Ishikawa (cell line): ENCODE measurements at regions not wholly inside any gene's neighbourhood (a gene's known extent, or its start where the extent isn't known, plus 50 kb on each side); places are given as distances from the start of the nearest gene placed in this dataset.

Experiments
- CEBPB ChIP-seq: IDR thresholded peaks from 2 replicates; pipeline ENCODE4 v1.6.1; 2012
- CREB1 ChIP-seq: IDR thresholded peaks from 2 replicates; pipeline ENCODE4 v1.6.1; 2012; ENCODE audit warnings: low read depth
- EGR1 ChIP-seq: IDR thresholded peaks from 2 replicates; pipeline ENCODE4 v1.6.1; 2012
- EP300 ChIP-seq: IDR thresholded peaks from 2 replicates; pipeline ENCODE4 v1.6.1; 2012; ENCODE audit warnings: borderline replicate concordance
- FOXM1 ChIP-seq: IDR thresholded peaks from 2 replicates; pipeline ENCODE4 v1.6.1; 2012; ENCODE audit warnings: low read depth, borderline replicate concordance
- MAX ChIP-seq: IDR thresholded peaks from 2 replicates; pipeline ENCODE4 v1.6.1; 2012
- NFIC ChIP-seq: IDR thresholded peaks from 2 replicates; pipeline ENCODE4 v1.6.1; 2012
- RAD21 ChIP-seq: IDR thresholded peaks from 2 replicates; pipeline ENCODE4 v1.6.1; 2012; ENCODE audit warnings: low read depth
- TAF1 ChIP-seq: IDR thresholded peaks from 2 replicates; pipeline ENCODE4 v1.6.1; 2012; ENCODE audit warnings: low read depth, mild to moderate bottlenecking
- TCF12 ChIP-seq: IDR thresholded peaks from 2 replicates; pipeline ENCODE4 v1.6.1; 2012; ENCODE audit warnings: low read depth
- TEAD4 ChIP-seq: IDR thresholded peaks from 2 replicates; pipeline ENCODE4 v1.6.1; 2012
- YY1 ChIP-seq: IDR thresholded peaks from 2 replicates; pipeline ENCODE4 v1.6.1; 2012; ENCODE audit warnings: low read depth
- ZBTB7A ChIP-seq: IDR thresholded peaks from 2 replicates; pipeline ENCODE4 v1.6.1; 2012; ENCODE audit warnings: low read depth
- TF ChIP-seq, protein P1 (sequence below): IDR thresholded peaks from 2 replicates; pipeline ENCODE4 v1.6.1; 2012; ENCODE audit warnings: low read depth, mild to moderate bottlenecking
- TF ChIP-seq, protein P2 (sequence below): IDR thresholded peaks from 2 replicates; pipeline ENCODE4 v1.6.1; 2012

DNA sequence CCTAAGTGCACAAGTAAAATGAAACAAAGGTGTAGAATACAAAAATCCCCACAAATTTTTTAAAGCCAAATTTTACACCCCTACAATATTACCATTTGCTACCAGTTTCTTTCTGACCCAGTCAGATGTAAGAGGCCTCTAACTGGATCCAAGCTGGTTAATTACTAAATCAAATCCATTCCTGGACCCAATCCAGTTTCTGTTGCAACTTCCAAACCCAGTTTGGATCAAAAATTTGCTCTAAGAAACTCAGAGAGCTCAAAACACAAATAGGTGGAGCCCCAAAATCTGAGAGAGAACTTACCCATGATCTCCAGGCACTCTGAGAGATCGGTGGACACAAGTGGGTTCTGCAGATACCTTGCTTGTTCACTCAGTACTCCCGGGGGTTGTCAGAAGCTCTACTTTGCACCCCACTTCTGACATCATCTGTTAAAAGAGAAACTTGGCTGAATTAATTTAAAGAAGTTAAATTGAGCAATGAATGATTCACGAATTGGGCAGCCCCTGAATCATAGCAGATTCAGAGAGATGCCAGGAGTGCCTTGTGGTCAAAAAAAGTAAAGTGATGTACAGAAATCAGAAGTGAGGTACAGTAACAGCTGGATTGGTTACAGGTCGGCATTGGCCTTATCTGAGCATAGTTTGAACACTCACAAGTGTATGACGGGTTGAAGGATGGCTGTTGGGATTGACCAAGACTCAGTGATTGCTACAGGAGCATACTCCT, 448.0 kb downstream of the KCNT2 start:
- TF ChIP-seq EGR1: no peak
- TF ChIP-seq, protein P1, sequence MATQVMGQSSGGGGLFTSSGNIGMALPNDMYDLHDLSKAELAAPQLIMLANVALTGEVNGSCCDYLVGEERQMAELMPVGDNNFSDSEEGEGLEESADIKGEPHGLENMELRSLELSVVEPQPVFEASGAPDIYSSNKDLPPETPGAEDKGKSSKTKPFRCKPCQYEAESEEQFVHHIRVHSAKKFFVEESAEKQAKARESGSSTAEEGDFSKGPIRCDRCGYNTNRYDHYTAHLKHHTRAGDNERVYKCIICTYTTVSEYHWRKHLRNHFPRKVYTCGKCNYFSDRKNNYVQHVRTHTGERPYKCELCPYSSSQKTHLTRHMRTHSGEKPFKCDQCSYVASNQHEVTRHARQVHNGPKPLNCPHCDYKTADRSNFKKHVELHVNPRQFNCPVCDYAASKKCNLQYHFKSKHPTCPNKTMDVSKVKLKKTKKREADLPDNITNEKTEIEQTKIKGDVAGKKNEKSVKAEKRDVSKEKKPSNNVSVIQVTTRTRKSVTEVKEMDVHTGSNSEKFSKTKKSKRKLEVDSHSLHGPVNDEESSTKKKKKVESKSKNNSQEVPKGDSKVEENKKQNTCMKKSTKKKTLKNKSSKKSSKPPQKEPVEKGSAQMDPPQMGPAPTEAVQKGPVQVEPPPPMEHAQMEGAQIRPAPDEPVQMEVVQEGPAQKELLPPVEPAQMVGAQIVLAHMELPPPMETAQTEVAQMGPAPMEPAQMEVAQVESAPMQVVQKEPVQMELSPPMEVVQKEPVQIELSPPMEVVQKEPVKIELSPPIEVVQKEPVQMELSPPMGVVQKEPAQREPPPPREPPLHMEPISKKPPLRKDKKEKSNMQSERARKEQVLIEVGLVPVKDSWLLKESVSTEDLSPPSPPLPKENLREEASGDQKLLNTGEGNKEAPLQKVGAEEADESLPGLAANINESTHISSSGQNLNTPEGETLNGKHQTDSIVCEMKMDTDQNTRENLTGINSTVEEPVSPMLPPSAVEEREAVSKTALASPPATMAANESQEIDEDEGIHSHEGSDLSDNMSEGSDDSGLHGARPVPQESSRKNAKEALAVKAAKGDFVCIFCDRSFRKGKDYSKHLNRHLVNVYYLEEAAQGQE: no peak

DNA sequence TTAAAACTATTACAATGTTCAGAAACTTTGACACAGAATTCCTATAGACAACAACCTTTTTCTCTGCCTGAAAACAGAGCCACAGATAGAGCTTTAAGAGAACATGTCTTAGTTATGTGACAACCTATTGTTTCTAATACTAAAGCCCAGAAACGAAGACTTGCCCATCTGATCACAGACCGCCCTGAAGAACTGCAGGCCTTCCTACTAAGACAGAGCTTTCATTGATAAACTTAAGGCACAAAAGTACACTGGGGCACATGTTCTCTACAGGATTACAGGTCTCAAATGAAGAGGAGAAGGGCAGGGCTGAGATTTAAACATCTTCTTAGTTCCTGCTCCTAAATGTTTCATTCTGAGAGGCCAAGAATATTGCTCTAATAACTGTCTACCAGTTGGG, 452.7 kb downstream of the KCNT2 start:
- TF ChIP-seq MAX (no peak), YY1 (no peak), TEAD4 (no peak), FOXM1 (no peak)
- TF ChIP-seq, protein P1: no peak

- no peak for TF ChIP-seq CREB1
- no peak for TF ChIP-seq FOXM1
- TF ChIP-seq RAD21: no peak
- no peak for TF ChIP-seq ZBTB7A
- TF ChIP-seq TCF12: no peak
- no peak for TF ChIP-seq TEAD4
- TF ChIP-seq CEBPB: no peak
- TF ChIP-seq EP300: no peak
- TF ChIP-seq, protein P1: no peak
- TF ChIP-seq TAF1: no peak
These were observed 455.3 kb downstream of the KCNT2 start for GRCh38 chr1:196152975-196153374.

GRCh38 chr1:196152086-196152485, 456.2 kb downstream of the KCNT2 start:
- TF ChIP-seq, protein P2, sequence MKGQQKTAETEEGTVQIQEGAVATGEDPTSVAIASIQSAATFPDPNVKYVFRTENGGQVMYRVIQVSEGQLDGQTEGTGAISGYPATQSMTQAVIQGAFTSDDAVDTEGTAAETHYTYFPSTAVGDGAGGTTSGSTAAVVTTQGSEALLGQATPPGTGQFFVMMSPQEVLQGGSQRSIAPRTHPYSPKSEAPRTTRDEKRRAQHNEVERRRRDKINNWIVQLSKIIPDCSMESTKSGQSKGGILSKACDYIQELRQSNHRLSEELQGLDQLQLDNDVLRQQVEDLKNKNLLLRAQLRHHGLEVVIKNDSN: no peak
- TF ChIP-seq TEAD4 (no peak), YY1 (no peak), NFIC (no peak), CEBPB (no peak), TAF1 (no peak), RAD21 (no peak), ZBTB7A (no peak), EP300 (no peak), FOXM1 (no peak), EGR1 (no peak), TCF12 (no peak)
- TF ChIP-seq, protein P1: no peak
